Germinal center (tissue), 1 donor: ENCODE measurements at regions not wholly inside any gene's neighbourhood (a gene's known extent, or its start where the extent isn't known, plus 50 kb on each side); places are given as distances from the start of the nearest gene placed in this dataset.

Experiments used
- DNase-seq: peaks from one replicate; pipeline ENCODE4 v3.0.0; 2012; ENCODE audit warnings: mixed read lengths, low spot score

DNA sequence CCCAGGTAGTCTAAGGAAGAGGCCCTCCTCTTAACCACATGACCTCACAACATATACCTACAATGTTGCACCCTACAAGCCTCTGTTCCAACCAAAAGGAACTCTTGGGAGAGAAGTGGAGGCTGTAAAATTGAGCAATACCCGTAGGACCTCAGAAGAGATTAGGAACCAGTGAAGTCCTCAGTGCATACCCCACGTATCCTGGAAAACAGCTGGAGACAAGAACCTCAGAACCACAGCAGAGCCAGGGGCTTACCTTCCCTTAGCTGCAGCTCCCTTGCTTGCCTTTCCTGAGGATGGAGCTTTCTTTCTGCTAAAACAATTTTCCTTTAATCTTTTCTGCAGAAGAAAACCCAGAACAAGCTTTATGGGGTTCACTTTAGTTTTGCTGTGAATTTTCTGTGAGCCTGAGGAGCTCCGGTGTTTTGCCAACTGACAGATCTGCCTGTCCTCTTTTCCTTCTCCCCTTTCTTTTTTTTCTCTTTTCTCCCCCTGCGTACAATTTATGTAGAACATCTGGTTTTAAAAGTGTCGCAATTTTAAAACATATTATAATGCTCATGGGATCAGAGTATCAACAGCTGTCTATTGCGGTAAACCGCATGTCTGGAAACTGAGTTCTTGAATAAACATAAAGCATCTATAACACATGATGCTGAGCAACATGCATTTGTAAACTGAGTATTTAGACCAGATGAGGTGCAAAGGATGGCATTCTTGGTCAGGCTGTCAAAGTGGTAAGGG is 226.4 kb upstream of the MAF start:
- DNase-seq: no peak

DNA sequence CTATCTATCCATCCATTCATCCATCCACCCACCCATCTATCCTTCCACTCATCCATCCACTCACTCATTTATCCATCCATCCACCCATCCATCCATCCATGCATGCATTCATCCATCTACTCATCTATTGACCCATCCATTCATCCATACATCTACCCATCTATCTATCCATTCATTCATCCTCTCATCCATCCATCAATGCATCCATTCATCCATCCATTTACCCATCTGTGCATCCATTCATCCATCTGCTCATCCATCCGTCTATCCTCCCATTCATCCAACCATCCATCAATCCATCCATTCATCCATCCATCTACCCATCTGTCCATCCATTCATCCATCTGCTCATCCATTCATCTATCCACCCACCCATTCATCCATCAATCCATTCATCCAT is 224.5 kb upstream of the MAF start:
- no peak for DNase-seq

DNA sequence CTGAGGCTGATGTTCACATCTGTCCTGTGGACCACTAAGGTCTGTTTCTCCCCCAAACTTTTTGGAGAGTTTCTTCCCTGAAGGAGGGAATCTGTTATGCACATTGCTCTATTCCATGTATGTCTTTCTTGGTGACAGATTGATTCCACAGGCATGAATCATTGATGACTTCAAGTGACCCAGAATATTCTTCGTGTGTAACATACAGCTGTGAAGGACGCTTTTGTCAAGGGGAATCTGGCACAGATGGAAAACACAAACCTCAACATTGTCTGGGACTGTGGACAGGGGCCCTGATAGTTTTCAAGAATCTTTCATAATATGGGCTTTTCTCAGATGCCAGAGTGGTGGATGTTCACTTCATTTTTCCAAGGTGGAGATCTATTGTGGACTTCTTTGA is 223.1 kb upstream of the MAF start:
- DNase-seq: no peak

DNA sequence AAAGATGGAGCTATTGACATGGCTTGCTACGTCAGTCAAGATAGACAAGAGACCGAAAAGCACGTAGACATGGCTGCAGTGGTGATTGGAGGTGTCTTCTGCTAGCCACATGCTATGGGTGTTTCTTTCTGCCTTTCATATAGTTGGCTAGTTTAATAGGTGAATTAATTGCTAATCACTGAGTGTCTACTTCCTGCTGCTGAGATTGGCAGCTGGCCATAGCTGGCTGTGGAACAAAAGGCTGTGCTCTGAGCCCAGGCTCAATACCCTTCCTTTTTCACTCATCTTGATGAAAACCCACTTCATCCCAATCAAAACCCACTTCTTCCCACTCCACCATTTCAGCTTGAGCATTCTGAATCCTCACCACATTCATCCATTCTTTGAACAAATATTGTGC is 221.4 kb upstream of the MAF start:
- DNase-seq: no peak

DNA sequence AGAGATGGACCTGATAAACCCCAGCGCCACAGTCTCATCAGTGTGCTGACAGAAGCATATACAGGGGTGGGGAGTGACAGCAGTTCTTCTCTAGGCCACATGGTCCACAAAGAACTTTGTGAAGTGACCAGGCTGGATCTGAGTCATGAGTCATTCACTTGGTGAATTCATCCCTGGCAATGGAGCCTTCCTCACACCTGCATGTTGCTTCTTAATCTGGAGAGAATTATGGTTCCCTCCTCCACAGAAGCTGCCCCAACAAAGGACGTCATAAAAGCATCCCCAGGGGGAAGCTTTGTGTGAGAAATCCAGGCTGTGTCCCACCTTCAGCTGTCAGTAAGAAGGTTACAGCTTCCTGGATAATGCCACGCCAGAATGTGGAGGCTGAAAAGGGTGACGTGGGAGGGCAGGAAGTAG is 215.6 kb upstream of the MAF start:
- no peak for DNase-seq

DNA sequence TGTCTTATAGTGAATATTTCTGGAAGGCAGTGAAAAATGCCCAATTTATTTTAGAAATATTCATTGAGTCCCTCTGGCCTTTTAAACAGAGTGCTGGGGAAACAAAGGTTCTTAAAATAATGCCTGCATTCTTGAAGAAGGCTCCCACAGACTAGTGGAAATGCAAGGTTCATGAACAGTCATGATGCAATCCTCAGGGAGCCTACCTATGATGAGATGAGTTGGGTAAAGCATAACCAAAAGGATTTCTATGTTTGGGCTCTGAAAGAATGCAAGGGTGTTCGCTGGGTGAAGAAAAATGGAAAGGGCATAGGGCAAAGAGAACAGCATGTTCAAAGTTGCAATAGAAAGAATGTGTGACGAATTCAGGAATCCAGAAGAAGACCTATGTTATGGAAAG is 214.5 kb upstream of the MAF start:
- DNase-seq: no peak

DNA sequence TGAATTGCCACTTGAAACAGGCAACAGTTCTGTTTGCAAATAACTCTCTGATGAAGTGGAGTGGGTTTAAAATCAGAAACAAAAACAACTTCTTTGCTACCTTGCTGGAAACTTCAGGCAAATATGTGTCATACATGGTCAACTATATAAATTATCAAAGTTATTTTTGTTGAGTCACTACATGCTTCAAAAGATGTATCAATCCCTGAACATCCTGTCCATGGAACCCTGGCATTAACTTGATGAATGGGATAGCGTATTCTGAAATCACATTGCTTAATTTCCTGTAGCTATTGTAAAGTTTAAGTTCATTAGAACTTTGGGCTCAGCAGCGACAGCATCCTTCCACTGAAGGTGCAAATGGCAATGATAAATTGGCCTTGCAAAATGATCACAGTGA is 213.6 kb upstream of the MAF start:
- no peak for DNase-seq

DNA sequence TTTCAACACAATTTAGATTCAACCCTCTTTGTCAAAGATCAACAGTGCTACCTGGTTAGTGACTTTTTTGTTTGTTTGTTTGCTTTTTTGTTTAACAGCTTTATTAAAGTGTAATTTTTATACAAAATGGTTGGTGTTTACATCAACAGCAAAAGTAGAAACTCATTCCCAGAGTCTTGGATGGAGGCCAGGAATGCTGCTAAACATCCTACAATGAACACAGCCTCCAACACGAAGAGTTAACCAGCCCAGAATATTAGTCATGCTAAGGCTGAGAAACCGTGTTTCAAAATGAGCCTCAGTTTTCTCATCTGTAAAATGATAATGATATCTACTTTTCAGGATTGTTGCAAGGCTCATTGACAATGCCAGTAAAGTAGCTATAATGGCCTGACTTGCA is 211.0 kb upstream of the MAF start:
- no peak for DNase-seq

DNA sequence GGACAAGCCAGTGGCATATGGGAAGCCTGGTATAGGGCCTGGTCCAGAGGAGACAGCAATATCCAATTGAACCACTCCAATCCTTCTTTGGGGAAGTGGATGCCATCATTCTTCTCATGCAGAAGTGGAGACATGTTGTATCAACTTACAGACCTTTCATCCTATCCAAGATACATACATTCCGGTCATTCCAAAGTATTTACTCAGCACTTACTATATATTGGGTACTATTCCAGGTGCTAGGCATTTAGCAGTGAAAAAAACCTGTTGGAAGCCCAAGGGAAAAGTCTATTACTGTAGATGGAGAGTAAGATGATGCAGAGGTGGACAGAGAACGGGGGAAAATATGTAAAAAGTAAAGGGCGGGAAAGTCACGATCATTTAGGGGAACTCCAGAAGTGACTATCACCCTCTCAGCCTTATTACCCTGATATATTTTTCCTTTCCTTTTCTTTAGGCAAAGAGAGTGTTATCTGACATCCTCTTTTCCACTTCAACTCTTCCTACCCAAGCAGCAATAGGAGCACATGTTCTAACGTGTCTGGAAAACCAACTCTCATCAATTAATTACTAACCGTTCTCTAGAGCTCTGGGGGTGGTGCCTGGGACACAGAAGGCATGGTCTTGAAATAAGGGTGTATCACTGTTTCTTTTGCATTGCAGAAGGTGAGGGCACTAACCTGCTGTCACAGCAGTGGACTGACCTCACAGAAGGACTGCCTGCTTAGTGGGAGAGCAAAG is 210.1 kb upstream of the MAF start:
- DNase-seq: no peak

DNA sequence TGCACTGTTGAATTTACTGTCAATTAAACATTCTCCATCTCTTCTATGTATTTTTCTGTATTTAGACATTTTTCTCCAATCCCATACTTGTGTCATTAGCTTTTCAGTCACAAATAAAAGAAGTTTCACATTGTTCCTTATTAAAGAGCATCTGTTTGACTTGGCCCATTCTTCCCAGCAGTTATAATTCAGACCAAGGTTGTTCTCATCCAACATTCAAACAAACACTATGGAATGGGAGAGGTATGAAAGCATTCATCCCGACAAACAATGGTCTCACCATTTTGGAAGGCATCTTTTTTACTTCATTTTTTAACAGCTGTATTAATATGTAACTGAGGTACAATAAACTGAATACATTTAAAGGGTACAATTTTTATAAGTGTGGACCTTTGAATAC is 208.8 kb upstream of the MAF start:
- no peak for DNase-seq

DNA sequence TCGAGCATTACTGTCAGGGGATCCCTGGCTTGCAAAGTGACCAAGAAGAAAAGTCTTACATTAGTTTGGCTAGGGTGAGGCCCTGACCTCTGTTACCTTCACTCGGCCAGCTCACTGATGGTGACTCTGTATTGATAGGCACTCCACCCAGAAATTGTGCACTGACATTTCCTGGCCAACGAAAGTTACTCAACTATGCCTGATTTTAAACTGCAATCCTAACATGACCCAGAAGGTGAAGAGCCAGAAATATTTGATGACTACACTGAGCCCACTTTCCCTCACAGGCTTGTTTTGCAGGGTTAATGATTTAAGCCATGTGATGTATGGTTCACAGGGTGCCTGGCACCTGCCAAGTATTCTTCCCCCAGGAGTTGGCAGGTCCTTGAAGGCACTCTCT is 208.2 kb upstream of the MAF start:
- no peak for DNase-seq

DNA sequence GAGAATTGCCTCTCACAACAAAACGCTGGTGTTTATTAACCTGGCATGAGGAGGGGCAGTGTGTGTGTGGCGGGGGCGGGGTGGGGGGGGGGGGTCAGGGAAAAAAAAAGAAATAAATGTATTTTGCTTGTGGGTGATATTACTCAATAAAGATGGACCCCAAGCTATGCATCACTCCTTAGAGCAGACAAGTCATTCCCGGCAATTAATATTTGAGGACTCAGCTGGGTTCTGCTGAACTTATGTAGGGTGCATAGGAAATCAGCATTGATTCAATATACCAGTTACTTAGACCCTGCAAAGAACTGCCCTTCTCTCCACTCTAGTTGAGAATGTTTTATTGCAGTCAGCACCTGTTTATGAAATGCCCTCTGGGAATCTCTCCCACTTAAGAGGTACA is 206.2 kb upstream of the MAF start:
- no peak for DNase-seq

DNA sequence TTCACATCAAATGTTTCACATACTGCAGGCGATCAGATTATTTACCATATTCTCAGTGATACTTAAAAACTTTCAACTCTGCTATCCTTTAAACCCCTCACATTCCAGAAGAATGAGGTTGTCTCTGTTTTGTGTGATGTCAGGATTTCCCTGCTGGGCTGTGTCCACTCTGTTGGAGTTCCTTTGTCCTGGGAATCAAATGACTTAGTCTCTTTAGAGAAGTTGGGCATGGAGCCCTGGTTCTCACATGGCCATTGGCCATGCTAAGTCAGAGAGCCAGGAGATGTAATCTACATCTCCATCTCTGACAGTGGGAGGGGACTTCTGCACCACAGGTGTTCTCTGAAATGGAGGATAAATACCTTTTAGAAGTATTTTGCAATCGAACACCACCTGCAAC is 205.1 kb upstream of the MAF start:
- DNase-seq: no peak

DNA sequence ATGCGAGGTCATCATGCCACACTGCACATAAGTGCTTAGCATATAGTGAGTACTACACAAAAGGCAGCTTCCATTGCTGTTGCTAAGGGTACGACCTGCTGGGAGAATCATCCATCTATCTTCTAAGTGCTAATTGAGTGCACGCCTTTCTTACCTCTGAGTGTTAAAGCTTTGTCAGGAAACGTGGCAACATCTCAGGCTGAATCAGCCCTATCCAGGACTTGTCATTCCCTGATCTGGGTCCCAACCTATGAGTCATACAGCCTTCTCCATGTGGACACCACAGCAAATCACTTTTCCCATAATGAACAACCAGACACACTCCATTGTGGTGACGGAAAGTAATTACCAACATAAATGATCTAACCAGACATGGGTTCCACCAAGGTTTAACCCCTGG is 201.1 kb upstream of the MAF start:
- no peak for DNase-seq

DNA sequence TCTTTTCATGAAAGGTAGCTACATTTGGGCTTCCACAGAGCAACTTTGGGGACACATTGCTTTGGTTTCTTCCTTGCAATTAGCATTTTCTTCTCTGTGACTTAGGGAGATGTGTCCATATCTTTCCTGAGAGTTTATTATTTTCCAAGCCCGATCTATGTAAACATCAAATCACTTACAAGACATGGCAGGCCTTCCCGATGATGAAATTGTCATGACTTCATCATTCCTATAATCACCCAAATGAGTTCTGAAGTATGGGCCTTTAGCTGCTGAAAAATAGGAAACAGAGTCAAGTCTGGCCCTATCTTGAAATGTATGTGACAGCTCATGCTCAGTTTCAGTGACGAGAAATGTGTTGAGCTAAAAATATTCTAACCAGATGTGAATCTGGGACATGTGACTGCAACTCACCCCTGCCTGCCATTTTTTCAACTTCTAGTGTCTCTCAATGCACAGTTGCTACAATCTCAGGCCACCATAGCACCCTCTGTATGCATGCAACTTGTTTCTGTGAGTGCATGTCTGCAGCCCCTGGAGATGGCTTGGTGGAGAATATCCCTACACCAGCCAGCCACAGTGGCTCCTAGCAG is 199.6 kb upstream of the MAF start:
- DNase-seq: no peak

DNA sequence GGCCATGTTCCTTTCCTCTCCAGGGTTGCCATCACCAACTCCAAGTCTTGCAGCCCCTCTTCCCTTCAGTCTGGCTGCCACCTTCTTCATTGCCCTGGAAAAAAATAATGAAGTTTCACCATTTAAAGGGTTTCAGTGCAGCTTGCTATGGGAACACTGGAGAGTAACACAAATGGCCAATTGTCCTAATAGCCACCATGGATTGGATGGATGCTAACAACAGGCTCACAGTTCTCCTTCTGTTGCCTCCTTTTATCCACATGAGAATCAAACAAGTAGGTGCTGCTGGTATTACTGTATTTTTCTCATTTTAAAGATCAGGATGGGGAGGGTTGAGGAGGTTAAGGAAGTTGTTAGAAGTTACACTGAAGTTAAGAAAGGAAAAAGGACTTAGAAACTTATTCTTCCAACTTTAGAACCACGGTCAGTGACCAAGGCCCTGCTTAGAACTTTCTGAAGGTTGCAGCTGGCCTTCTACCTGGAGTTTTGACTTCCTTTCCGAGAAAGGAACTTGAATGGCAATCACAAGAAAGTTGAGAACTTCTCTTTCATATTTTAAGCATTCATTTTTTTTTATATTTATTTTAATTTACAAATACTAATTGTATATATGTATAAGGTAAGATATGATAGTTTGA is 198.0 kb upstream of the MAF start:
- DNase-seq: no peak

DNA sequence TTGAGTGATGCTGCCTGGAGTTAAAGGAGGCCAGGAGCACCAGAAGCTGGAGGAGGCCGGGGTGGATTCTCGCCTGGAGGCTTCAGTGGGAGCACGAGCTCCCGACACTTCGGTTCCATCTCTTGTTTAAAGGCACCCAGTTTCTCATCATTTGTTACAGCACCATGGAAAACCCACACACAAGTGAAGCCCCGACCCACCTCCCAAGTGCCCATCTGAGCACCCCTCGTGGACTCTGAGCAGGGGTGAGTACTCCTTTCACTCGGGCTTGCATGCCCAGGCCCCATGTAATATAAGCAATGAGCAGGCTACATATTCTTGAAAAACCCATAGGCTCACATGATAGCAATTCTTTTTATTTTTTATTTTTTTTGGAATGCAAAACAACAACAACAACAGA is 196.9 kb upstream of the MAF start:
- DNase-seq: no peak

DNA sequence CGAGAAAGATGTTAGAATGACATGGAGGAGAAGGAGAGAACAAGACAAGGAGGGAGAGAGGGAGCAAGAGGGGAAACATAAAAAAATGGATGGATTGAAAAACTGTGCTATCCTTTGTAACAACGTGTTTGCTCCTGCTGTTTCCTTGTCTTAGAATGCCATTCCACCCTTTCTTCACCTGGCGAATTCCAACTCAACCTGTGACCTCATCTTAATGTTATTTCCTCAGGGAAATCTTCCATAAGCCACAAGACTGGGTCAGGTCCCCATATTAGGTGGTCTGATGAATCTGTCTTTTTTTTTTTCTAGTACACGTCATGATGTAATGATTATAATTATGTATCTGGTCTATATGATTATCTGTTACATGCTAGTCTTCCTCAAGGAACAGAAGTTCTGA is 195.0 kb upstream of the MAF start:
- DNase-seq: no peak

DNA sequence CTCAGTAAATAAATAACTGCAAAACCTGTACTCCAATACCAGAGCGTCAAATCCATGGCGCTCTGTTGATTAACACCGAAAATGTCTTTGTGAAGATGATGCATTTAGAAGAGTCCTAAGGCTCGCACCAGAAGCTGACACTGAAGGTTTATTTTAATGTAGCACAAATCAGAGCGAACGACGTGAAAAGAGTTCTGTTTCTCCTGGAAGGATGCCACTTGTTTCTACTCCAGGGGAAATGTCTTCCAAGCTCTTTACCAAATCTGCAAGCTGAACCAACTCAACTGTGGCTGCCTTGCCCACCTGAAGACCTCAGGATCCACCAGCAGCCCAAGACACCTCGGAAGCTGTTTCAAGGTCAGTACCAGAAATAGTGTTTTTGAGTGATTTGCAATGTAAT is 194.4 kb upstream of the MAF start:
- DNase-seq: no peak

DNA sequence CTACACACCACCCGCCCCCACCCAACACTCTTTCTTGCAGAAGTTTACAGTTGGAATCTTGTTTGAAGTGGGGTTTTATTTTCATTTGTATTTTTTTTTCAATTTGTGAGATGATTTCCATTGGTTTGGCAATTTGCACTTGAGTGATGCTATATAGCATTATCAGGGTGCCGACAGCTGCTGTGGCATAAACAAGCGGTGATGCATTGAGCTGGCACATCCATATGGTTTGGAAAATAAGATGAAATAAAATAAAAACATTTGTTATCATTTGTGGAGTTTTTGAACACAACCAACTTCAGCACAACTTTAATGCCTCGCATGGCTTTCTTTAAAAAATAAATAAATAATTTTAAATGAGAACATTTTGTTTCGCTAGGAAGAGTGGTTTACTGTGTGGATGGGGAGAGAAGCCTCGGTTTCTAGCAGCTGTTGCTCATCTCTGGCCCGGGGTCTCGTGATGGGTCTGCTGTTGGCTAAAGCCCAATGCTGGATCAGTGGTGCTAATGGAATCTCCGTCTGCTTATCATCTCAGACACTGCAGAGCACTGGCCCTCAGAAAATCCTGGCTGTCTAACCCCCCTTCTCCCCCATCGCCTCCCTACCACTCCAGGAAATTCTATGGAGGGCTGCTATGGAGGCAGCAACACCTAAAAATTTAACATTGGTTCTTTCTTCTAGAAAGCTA is 192.3 kb upstream of the MAF start:
- DNase-seq: no peak

DNA sequence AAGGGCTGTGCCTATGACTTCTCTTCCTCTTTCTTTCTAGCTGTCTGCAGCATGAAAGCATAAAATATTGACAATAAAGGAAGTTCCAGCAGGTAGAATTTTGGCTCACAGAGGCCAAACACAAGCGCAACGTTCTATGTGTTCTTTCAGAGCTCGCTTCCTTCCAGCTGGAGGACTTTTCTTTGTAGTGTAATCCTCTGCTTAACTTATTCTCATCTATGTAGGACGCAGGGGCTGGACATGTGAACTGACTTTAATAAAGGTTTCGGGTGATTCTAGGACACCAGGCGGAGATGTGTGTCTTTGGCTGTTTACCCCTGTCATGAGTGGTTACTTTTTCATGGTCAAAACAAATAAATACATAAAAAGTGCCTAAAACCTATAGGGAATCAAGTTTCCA is 191.5 kb upstream of the MAF start:
- DNase-seq: no peak

DNA sequence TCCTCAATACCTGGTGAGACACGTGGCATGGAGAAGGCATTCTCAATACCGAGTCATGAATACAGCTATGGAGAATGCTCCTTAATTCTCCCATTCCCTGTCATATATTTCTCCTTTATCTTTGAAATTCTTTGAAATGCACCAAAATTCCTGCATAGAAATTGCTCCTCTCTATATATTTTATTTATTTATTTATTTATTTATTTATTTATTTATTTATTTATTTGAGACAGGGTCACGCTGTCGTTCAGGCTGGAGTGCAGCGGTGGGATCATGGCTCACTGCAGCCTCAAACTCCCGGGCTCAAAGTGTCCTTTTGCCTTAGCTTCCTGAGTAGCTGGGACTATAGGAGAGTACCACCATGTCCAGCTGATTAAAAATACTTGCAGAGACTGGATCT is 190.3 kb upstream of the MAF start:
- no peak for DNase-seq

DNA sequence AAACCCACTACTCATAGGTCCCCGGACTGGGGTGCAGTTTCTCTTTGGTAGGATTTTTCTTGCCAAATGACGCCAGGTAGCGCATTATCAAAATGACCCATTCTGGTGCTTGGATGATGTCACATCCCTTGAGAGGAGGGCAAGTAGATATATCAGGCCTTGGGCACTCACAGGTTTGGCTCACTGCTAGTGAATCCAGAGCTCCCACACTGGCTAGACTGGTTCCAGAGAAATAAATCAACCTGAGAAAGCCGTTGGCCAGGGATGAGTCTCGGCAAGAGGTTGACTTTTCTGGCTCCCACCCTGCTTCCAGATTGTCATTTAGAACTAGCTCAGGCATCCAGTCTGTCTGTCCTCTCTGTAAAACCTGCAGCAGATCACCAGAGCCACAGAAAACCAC is 188.4 kb upstream of the MAF start:
- no peak for DNase-seq
